HuH-7 (cell line): ENCODE measurements at regions not wholly inside any gene's neighbourhood (a gene's known extent, or its start where the extent isn't known, plus 50 kb on each side); places are given as distances from the start of the nearest gene placed in this dataset.

Source experiments
- DNase-seq: peaks from one replicate; pipeline ENCODE4 v3.0.0; 2011; ENCODE audit warnings: low spot score

DNA sequence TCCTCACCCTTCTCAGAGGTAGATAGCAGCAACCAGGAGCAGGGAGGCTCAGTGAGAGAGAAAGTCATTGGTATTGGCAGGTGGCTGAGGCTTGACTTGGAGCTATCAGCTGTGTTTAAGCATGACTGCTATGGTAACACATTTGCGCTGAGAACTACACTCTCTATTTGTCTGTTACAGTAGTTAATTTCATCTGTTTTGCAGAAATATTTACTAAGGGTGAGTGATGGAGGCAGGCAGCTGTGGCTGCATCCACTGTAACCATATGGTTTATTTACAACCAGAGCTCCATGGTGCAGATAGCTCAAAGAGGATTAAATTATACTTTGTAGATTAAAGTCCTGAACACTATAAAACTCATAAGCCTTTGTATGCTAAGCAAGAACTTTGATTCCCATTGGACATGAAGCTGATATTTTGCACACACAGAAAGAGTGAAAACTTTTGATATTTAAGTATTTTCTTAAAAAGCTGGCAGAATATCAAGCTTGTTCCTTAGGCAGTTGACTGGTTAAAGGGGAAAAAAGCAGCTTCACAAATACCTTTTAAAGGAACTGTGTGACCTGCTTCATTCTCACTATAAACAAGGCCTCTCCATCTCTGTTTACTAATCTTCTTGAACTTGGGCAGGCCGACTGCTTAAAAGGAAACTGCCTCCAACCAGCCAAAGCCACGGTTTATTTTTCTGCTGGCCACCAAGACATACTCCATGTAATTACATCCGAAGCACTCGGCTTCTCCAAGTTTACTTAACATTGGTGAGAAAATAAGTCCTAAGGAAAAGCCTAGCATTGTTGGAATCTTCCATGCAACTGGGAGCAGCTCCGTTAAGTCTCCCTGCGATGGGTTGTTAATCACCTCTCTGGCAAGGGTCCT is 299.8 kb upstream of the ZFHX3 start:
- DNase-seq = no peak

DNA sequence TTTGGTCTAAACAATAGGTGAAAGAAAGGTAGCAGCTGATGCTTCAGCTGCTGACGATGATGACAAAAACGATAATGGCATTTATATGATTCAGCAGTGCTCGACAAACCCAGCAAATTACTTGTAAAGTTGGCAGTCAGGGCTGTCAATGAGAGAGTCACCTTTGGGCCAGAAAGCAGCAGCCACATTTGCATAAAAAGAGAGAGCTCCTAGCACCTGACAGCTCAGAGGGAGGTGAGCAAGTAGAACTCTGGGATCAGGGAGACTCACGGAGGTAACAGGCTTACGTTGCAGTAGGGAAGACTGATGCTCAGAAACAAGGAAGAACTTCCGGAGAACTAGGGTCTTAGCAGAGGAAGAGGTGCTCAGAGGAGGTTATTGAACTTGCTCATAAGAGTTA is 291.9 kb upstream of the ZFHX3 start:
- DNase-seq = no peak

DNA sequence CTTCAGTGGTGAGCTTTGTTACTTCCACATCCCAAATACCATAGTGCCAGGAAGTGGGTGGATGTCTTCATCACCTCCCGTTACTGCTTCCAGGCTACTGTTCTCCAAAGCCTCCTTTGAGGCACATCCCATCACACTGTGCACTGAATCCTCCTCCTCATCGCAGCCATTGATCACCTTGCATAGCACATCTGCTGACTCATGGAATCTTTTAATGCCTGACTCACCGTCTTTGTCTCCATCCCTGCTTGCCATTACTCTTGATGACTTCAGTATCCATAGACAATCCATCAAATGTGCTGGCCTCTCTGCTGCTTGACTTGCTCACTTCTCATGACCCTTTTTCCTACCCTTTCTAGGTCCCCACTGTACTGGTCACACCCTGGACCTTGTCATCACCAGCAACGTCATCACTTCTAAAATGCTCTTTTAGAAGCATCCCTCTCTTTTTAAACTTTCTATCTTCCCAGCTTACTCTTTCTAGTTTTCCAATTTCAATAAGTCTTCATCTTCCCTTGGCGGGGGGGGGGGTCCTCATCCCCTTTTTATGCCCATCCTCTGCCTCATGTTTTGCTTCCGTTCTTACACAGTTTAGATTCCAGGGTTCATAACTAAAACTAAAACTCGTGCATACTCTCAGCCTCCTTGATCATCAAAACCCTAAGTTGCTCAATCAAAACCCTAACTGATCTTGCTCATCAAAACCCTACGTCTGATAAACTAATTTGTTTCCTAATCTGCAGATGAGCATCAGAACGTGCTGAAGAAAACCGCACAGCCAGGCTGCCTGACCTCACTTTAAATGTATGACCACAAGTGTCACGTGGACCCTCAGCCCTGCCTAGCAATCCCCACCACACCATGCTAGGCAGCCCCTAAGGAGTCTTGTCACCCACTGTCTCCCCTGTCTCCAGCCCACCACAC is 289.7 kb upstream of the ZFHX3 start:
- no peak for DNase-seq

DNA sequence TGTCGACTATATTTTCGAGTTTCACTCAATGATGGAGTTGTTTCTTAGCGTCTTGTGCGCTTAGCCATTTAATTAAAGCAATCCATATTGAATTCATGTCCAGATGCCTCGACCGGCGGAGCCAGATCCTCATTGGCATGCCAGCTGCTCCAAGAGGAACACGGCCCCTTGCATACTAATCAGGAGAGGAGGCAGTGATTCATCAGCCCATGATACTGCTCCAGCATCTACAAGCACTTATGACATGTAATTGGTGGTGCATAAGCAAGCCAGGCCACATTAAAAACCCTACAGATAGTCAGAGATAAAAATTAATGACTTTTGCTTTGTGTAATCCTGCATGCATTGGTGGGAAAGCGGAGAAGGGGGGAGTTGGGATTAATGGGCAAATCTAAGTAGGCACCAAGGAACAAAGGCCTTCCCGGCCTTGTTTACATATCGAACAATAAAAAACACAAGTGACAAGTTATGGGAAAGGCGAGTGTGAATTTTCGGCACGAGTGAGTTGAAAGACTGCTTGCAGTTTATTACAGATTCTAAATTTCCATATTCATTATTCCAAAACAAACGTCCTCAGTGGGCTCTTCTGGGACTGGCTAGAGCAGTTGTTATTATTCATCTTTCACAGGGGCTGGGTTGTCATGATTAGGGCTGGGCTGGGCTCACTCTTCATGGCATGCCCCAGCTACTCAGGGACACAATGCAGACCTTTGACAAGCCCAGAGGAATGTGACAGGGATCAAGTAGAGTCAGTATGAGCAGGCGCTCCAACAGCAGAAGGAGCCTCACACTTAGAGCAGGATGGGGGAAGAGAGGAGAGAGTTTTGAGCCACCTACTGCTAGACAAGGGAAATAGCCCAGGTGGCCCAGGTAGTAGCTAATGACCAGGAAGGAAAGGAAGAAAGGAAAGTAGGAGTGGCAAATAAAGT is 281.7 kb upstream of the ZFHX3 start:
- DNase-seq = peak; percentile 36

DNA sequence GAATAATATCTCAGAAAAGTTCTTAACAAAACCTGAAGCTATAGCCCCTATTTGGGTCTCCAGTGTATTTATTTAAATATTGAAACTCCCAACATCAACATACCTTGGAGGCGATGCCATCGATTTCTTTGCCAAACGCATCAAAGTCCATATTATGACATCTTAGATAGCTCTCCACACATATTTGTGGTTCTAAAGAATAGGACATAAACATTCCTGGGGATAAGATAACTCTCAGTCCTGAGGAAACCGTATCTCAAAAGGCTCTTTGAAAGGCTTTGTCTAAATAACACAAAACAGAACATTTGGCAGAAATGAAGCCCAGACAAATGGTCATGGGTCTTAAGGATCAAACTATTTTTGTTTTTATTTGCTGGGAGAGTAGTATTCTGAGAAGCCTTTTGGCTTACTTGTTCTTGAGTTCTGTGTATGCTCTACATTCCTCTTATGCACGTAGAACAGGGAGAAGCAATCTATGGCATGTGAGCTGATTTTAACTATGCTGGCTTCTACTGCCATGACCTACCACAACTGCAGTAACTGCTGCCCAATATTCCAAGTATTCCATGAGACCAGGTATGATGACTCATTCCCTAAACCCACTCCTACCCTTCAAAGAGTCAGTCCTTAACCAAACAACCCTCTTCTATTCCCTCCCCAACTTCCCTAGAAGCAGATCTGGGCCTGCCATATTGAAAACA is 279.0 kb upstream of the ZFHX3 start:
- DNase-seq = no peak

DNA sequence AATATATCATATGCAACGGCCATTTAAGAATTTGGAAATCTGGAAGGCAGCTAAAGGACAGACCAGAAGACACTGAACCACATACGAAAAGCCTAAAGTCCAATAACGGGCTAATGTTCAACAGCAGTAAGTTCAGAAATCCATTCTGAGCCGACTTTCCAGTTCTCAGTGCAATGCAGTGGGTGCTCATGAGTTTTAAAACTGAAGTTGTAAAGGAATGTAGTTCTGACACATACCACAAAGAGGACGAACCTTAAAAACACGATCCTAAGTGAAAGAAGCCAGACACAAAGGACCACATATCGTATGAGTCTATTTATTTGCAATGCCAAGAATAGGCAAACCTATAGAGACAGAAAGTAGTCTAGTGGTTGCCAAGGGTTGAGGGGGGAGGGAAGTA is 278.3 kb upstream of the ZFHX3 start:
- no peak for DNase-seq

DNA sequence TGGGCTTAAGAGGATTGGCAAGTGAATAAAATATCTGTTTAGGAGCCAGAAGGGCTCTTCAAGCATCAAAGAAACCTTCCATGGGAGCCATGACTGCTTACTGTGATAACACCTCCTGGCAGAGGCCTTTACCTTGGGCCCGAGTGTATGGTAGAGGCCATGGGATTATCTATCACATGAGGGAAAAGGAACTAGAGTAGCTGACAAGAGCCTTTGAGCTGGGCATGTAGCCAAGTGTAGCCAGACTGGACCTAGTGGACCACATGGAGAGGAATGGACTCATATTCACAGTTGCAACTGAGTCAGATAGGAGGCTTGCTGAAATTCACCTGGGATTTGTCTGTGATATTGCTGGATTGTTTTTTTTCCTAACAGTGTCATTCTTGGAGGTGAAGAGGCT is 276.0 kb upstream of the ZFHX3 start:
- no peak for DNase-seq

DNA sequence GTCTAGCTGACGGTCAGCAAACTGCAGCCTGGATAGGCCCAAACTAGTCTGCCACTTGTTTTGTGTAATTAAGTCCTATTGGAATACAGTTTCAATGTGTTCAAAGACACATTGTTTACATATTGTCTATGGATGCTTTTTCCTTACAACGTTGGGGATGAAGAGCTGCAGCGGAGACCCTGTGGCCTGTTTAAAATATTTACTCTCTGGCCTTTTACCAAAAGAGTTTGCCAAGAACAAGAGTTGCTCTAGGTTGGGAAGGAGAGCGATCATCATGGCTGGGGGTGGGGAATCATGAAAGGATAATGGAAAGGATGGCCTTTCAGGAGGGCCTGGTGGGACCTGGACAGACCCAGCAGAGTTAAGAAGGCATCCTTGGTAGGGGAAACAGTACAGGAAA is 274.9 kb upstream of the ZFHX3 start:
- no peak for DNase-seq

DNA sequence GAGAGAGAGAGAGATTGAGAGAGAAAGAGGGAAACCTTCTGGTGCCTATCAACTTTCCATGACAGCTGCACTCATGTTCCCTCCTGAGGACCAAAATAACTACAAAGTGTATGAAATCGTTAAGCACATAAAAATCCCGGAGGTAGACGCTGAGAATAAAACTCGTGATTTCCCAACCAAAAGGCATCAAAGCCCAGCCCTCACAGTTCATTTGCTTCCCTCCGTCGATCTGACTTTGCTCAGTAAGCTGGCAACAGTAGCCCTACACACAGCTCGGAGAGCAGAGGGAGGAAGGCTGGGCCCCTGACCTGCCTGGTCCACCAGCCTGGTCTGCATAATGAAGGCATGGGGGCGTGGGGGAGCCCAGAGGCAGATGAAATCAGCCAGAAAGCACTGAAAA is 273.9 kb upstream of the ZFHX3 start:
- no peak for DNase-seq

DNA sequence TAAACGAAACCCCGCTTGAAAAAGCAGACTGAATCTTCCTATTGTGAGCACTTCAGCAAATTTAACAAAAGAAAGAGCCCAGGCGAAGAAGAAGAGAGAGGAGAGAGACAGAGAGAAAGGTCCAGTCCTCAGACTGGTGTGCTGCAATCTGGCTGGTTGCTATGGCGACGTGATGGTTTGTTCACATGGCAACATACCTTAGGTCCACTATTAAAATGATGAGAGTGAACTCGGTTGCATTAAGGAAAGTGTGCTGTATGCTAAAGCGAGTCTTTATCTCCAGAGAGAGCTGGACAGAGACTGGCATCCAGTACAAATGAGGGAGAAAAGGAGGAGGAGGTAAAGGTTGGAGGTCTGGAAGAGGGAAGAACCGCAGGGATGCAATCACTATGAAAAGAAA is 271.8 kb upstream of the ZFHX3 start:
- DNase-seq = no peak

DNA sequence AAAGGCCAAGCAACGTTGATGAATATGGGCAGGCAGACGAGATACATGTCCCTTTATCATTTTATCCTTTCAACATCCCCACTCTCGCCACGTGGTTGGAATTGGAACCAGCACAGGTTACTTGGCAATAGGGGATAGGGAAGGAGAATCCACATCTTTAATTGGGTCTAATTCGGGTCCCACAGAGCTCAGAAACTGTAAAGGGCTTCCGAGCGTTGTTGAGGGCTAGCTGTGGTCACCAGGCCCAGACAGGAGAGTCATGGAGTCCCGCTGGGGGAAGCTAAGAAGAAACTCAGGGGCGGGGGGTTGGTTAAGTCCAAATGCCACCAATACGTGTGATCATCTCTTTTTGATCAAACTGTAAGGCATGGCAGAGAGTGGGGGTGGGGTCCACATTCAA is 271.3 kb upstream of the ZFHX3 start:
- DNase-seq = no peak

DNA sequence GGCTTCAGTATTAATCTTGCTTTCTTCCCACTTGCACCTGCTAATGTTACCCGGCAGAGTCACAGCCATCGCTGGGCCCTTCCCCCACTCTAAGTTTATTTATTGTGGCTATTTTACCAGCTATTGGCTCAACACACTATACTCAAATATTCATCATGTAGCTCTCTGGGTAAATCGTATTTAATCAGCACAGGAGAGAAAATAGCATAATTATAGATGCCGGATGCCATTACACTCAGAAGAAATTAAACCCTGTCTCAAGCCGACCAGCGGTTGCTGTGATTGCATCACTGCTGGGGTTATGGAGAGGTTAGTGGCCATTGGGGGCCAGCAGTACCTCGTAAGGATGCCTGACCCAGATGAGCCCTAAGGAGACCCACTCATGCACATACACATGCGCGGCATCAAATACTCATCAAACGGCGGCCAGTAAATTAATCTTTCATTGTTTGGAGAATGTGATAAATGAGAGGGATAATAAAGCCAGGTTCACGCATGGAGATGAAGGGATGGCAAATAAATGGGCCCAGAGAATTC is 269.5 kb upstream of the ZFHX3 start:
- DNase-seq = no peak

DNA sequence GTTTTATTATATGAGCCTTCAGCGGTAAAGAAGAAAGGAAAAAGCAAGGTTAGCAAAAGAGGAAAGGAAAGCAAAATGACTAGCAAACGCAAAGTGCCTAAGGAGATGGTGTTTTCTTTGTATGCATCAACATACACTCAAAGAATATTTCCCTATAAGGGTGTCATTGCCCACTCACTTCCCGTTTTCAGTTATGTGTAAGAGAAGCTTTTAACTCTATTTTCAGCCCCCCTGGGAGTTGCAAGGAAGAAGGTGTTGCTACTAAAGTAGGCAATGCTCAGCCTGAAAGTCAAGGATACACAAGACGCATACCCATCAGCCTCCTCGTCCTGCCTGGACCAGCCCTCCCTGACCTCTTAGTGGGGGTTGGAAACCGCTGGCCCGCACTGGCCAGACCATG is 267.7 kb upstream of the ZFHX3 start:
- DNase-seq = no peak

DNA sequence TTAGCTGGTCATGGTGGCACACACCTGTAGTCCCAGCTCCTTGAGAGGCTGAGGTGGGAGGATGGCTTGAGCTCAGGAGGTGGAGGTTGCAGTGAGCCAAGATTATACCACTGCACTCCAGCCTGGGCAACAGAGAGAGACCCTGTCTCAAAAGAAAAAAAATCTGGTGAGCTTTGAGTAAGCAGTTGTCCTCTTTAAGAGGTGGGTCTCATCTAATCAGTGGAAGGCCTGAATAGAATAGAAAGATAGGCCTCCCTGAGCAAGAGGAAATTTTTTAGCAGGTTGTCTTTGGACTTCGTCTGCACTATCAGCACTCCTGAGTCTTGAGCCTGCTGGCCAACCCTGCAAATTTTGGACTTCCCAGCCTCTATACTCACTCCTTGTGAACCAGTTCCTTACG is 266.0 kb upstream of the ZFHX3 start:
- DNase-seq = no peak

DNA sequence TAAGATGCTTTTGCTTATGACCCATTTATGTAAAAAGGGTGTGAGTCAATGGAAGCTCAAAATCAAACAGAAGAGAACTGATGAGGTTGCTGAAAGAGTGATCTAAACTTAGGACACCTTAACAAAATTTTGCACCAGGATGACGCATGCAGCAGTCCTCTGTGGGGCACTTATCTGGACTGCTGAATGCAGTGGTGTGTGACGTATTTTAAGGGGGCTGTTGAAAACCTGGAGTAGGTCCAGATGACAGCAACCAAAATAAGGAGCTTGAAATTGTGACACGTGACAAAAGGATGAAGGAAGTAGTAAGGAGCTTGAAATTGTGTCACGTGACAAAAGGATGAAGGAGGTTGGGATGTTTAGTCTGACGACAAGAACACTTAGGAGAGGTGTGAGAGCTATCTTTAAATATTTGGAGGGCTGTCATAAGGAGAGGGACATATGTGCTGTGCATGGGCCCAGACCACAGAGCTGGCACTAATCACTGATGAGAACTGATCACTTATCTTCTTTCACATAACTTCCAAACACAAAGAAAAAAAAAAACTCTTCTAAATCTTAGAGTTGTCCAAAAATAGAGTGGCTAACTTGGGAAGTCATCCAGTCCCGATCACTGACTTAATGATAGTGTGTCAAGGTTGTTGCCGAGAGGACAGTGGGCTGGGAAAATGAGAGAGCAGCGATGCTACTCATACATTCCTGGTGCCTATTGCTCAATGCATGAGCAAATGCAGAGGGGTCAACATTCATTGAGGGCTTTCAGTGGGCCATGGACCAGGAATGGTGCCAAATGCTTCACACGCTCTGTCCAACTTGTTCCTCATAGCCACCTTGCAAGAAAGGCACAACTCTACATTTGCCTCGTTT is 264.2 kb upstream of the ZFHX3 start:
- no peak for DNase-seq

DNA sequence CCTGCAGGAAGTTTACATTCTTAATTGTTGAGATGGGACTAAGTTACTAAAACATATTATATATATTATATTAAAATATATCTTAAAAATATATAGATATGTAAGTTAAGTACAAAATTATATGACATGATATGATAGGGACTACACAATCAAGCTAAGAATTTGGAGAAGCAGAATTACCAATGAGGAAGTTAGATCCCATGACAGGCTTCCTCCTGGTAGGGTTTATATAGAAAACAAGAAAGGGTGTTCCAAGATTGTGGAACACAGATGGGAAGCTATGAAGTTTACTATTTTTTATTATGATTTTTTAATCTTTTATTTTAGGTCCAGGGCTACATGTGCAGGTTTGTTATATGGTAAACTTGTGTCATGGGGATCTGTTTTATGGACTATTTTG is 260.8 kb upstream of the ZFHX3 start:
- DNase-seq = no peak

DNA sequence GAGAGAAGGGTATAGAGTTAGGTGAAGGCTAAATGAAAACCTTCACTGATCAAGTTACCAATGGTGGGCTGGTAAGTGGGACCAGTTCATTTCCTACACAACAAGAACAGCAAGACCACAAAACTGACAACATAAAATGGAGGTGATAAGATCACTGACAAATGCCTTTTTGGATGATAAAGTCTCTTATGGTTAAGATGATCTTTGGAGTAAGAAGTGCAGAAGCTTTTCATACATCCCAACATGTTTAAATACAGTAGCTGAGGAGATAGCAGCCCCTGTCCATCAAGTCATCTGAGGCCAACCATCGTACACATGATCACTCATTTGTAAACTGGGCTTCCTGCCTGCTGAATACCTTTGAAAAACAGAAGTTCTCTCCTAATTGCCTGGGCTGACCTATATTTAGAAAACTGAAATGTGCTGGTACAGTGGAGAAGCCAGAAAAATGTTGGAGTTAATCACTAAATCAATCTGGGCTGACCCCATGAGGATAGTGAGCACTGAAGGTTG is 259.0 kb upstream of the ZFHX3 start:
- no peak for DNase-seq

DNA sequence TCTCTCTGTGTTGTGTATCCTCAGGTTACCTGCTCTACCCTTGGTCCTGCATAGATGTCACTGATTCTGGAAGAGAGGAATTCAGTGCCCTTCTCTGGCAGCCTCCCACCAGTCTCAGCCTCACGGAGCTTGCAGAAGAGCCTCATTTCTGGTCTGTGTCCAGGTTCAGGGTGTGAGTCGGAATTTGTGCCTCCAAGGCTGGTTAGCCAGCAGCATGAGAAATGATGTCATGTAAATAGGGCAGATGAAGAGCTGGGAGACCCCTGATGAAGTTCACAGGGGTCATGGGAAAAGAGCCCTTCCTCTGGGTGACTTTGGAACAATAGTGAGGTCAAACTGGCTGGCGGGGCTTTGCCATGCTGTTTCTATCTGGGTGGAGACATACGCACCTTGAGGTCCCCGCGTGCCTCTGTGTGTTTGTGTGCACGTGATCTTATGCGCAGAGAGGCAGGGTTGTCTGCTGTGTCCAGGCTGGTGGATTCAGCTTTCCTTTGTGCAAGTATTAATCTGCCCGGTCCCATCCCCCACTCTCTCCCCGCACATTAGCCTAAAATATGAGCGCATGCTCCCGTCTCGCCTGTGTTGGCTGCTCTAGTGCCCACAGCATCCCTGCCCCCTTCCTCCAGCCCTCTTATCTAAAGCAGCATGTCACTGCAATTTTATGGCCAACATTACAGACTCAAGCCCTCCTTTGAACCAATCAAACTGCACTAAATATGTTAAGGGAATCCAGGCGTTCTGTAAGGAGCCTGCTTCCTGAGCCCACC is 256.3 kb upstream of the ZFHX3 start:
- no peak for DNase-seq

DNA sequence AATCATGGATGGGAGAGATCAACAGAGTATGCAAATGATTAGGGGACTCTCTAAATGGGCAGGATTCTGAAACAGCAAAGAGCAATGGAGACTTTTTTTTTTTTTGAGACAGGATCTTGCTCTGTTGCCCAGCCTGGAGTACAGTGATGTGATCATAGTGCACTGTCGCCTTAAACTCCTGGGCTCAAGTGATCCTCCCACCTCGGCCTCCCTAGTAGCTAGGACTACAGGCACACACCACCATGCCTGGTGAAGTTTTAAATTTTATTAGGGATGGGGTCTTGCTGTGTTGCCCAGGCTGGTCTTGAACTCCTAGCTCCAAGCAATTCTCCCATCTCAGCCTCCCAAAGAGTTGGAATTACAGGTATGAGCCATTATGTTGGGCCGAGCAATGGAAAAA is 255.0 kb upstream of the ZFHX3 start:
- DNase-seq = no peak
